Fibroblast of the aortic adventitia (primary cell): ENCODE measurements at regions not wholly inside any gene's neighbourhood (a gene's known extent, or its start where the extent isn't known, plus 50 kb on each side); places are given as distances from the start of the nearest gene placed in this dataset.

Experiments used
- DNase-seq: peaks from one replicate; pipeline ENCODE4 v3.0.0-alpha.2; 2010; ENCODE audit warnings: low read depth
- H3K4me3 ChIP-seq: 2 replicates; pipeline ENCODE4 v1.5.1; 2011; ENCODE audit warnings: low read depth, mild to moderate bottlenecking, control low read depth, low read length, moderate library complexity
- CTCF ChIP-seq: IDR thresholded peaks from 2 replicates; pipeline ENCODE4 v1.5.1; 2011; ENCODE audit warnings: mild to moderate bottlenecking, low read length, control low read depth, inconsistent platforms; ENCODE audit not compliant: insufficient read depth

GRCh38 chr2:225793736-225794550 lies 394.4 kb downstream of the NYAP2 start:
- no peak for TF ChIP-seq CTCF
- DNase-seq = no peak
- no peak overlapping the region for H3K4me3 ChIP-seq

GRCh38 chr2:225788571-225789094 lies 389.1 kb downstream of the NYAP2 start:
- TF ChIP-seq CTCF = no peak
- H3K4me3 ChIP-seq = no peak overlapping the region
- peak; percentile 69 for DNase-seq

DNA sequence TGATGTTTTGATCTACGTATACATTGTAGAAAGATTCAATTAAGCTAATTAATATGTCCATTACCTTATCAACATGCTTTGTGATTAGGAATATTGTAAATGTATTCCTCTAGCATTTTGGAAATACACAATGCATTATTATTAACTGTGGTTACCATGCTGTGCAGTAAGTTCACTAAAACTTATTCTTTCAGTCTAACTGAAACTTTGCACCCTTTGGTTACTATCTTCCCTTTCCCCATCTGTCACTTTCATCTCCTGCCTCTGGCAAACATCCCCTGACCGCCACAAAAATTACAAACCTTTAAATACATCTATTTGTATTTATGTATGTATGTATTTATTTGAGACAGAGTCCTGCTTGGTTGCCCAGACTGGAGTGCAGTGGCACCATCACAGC lies 388.0 kb downstream of the NYAP2 start:
- H3K4me3 ChIP-seq = no peak overlapping the region
- no peak for TF ChIP-seq CTCF
- no peak for DNase-seq

DNA sequence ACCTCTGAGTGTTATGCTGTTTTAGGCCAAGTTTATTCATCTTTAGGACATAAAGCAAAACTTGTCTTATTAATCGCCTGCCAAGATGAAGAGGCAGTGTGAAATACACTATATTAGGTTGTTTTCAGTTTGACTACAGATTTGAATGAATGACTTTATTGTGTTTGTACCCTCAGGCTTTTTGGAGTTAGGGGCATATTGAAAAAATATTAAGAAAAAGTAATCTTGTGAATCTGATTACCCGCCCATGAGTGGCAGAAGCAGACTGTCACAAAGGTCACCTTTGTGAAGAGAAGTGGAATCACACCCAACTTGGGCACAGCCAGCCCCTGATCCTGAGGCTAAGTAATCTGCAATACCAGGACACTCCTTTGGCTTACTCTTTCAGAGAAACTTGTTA lies 382.5 kb downstream of the NYAP2 start:
- DNase-seq = no peak
- no peak for TF ChIP-seq CTCF

DNA sequence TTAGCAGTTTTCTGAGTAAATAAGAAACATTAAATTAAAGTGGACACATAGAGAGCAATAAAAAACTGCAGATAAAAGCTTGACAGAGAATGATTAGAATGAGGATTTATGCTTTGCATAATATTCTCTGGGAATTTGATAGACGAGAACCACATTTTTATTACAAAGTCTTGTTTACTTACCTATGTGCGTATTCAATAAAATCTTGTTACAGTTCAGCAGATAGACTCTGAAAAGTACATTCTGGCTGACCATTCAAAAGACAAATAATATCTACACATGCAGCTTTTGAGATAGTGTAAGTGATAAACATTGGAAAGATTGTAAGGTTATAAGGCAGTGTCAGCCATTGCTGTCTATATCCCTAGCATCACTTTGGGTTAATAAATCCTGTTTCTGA lies 381.6 kb downstream of the NYAP2 start:
- no peak for DNase-seq
- H3K4me3 ChIP-seq = no peak overlapping the region
- no peak for TF ChIP-seq CTCF

More for the DNA sequence above, 382.5 kb downstream of the NYAP2 start:
- no peak overlapping the region for H3K4me3 ChIP-seq

DNA sequence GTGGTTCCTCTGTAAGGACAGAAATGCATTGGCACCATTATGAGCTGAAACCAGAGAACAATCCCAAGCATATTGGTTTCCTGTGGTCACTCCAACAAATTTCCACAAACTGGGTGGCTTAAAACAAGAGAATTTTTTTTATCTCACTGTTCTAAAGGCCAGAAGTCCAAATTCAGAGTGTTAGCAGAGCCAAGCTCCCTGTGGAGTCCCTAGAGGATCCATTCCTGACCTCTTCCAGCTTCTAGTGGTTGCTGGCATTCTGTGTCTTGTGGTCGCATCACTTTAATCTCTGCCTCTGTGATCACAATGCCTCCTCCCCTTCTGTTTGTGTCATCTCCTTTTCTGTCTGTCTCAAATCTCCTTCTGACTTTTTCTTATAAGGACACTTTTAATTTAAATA lies 380.3 kb downstream of the NYAP2 start:
- no peak for TF ChIP-seq CTCF
- H3K4me3 ChIP-seq = no peak overlapping the region
- peak; percentile 79 for DNase-seq
